ENCODE measurements at regions not wholly inside any gene's neighbourhood (a gene's known extent, or its start where the extent isn't known, plus 50 kb on each side); places are given as distances from the start of the nearest gene placed in this dataset.
"Not testable (repeated sequence)": the region's sequence is repeated elsewhere in the genome, so short reads cannot be mapped to it uniquely, and the experiment has no call there.

DNA sequence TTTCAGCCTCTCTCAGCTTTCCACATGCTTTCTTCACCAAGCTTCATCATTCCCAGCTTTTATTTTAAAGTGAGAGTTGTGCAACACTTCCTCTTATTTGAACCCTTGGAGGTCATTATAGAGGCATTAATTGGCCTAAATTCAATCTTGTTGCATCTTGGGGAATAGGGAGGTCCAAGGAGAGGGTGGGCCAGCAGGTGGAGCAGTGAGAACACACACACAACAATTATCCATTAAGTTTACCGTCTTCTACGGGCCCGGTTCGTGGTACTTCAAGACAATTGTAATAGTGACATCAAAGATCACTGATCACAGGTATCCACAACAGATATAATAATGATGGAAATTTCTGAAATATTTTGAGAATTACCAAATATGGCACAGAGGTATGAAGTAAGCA, 457.2 kb upstream of the SMIM21 start:
- no peak for DNase-seq

DNA sequence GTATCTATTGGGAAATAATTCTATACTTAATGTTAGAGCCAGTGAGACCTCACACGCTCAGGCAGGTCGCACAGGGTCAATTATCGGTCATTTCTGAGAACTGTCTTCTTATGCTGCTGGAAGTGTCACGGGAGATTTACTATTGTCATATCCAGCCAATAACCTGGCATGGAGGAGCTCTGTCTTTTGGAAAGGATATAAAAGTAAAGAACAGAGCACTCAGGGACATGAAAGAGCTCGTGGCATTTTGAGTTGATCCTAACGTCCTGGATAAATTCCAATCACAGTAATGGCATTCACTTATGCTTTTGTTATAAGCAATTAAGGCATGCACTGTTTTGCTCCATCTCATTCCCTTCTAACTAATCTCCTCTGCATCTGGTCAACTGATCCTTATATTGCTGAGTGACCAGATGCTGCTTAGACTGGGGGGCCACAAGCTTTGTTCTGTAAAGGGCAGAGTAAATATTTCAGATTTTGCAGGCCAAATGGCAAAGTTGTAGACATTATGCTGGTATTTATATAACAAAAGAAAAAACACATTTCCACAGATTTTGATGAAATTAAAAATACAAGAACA, 453.5 kb upstream of the SMIM21 start:
- DNase-seq: no peak

DNA sequence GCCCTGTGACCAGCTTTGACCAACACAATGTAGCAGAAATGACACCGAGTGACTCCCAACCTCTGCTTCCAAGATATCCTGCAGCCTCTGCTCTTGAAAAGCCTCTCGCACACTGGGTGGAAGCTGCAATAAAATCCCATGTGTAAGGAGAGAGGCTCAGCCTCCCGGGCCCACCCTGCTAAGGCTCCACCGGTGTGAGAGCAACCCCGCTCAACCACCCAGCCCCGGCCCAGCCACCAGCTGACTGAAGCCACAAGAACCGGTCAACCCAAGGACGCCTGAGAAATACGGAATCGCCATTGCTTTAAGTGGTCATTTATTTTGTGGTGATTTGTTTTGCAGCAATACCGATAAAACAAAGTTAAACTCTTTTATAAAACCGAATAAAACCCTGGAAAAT, 452.8 kb upstream of the SMIM21 start:
- DNase-seq: no peak

DNA sequence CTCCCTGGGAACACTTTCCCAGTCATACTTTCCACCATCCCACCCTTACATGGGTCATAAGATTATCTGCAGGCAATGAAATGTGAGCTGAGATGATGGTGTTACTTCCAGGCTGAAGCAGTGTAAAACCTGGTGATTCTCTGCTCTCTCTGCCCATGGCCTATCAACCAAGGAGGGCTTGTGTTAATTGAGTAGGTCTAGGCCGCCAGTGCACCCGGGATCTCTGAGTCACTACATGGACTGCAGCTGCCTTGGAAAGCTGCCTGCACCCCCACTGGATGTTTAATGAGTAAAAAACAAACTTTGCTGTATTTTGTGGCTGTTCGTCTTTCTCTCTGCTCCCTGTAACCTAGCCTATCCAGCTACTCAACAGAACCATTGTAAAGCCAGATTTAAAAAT, 451.7 kb upstream of the SMIM21 start:
- DNase-seq: no peak

DNA sequence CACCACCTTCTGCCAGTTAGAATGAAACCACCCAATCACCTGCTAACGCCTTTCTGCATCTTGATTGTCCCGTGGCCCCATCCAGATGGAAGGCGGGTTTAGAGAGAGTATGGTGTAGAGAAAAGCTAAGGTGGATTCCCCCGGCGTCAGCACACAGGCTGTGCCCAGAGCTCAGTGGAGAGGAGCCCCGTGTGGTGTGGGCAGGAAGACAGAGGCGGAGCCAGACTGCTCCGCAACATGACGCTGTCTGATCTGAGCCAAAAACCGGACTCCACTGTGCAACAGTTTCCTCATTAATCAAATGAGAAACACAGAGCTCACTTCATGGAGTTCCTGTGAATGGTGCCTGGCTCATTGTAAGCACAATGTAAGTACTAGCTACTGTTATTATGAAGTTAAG, 448.1 kb upstream of the SMIM21 start:
- no peak for DNase-seq

DNA sequence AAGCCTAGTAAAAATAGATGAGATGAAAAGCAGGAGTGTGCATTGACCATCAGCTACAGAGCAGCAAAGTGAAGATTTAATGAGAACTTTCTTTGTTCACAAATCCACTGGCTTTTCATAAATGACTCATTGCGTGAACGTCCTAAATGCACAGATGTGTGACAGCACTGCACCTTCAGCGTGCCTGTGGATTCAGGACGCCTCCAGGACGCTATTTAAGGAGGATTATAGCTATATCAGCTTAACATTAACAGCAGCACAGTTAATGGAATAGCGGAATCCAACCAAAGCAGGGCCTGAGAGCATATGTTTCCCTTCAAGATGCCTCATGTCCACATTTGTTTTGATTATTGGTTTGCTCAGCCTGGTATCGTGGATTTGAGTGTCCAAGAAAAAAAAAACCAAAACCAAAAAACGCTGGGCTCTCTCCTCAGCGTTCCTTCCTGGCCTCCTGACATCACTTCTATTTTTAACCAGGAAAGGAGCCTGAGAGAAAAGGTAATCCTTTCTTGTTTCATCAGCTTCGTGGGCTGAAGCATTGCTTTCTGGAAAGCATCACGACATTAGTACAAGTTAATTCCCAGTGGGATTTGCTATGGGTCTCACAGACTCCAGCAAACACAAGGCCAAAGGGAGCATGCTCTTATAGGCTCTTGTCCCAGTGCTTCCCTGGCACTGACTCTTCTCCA, 447.0 kb upstream of the SMIM21 start:
- no peak for DNase-seq

DNA sequence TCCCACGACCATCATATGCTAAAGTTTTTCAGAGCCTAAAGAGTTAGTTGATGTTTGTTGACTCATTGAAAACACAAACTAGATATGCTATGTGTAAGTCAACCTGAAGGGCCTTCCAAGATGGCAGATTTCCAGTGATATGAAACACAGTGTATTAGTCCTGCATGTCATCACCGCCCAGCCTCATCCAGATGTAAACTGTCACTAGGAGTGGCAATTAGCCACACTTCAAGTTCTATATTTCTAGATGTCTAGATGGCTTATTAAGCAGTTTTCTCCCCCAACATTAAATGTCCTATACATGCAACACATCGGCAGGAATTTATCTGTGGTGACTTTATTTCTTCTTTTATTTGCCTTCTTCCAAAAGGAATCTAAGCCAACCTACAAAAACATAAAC, 444.1 kb upstream of the SMIM21 start:
- no peak for DNase-seq

DNA sequence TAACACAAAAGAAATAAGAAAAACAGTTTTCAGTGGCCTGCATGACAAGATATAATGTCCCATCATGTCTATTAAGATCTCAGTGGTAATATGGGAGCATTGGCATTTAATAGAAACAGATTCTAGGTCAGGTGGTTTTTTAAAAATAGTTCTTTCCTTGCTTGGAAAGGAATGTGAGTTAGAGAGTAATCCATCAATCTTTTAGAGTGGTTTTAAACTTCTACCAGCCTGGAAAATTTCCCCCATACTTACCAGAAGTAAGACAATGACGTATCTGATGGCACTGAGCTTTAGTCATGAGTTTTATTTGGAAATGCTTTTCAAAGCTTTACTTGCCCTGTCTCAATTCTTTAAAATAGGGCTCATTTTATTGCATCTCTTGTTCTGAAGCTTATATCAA, 441.7 kb upstream of the SMIM21 start:
- no peak for DNase-seq

DNA sequence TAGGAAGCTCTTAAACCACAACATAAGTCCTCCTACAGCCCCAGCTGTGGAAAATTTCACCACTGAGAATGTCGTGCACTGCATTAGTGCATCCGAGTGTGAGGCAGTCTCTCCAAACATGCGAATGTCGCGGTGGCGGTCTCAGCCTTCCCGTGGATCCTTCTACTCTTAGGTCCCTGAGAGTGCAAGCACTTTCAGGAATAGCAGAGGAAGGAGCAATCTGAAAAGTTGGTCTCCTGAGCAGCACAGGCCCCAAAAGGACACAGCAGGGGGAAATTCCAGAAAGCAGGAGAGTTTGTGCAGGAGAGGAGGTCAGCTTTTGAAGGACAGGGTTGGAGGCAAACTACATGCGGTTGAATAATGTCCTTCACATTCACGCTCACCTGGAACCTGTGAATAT, 440.5 kb upstream of the SMIM21 start:
- DNase-seq: no peak

DNA sequence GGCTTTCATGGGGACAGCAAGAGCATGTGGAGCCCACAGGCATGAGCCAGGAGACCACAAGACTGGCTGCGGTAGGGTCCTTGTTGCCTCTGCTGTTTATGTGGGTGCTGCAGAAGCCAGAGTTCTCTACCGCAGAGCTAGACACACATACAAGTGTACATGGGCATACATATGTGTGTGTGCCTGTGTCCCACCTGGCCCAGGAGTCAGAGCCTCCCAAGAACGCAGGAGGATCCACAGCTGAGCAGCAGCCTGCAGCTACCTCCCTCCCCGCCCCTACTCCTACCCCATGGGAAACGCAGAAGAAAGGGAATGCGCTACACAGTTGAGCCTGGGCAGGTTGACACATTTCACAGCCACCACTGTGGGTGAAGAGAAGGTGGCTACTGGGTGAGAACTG, 438.1 kb upstream of the SMIM21 start:
- no peak for DNase-seq

DNA sequence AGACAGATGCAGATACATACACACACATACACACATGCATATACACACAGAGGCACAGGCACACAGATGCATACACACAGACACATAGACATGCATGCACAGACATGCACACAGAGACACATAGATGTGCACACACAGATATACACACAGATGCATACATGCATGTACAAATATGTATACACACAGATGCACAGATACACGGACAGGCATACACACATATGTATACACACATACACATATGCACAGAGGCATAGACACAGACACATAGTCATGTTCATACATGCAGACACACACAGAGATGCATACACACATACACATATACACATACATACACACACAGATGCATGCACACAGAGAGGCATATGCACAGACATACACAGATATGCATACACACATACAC, 437.3 kb upstream of the SMIM21 start:
- no peak for DNase-seq

DNA sequence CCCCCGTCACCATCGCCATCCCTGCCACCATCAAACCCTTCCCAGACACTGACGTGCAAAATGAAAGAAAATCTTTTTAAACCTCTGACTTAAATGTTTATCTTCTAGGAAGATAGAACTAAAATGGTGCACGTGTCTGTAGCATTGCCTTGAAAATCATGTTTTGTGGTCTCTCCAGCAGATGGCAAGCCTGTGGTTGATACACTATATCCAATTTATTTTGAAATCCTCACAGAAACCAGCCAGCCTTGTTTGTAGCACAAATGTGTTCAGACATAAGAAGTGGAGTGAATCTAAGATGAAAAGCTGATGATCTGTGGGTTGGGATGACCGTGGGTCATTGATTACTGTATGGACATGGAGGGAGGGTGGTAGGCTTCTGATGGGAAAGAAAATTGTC, 436.2 kb upstream of the SMIM21 start:
- DNase-seq: no peak

DNA sequence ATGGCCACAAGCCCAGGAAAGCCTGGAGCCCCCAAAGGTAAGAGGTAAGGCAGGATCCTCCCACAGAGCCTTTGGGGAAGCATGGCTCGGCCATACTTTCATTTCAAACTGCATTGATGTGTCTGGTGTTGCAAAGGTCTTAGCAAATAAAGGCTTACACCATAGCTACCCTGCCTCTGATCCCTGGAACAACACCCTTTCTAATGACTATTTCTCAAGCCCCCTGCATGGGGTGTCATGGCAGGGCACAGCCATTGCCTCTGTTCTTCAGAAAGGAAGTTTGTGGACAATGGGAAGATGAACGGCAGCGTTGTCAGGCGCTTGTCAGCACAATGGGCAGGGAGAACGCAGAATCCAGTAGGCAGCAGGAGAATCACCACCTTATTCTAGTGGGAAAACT, 435.0 kb upstream of the SMIM21 start:
- DNase-seq: no peak

DNA sequence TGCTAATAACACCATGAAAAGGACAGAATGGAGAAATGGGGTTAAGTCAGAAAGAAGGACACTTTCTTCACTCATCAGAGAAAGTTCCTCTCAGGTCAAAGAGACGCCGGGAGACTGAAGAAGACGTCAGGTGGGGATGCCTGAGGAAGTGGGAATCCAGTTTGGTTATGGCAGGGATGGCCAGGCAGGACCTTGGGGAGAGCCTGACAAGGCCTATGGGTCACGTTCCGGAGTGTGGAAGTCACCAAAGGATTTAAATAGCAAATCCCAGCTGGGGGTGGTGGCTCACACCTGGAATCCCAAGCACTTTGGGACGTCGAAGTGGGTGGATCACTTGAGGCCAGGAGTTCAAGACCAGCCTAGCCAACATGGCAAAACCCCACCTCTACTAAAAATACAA, 432.7 kb upstream of the SMIM21 start:
- no peak for DNase-seq

DNA sequence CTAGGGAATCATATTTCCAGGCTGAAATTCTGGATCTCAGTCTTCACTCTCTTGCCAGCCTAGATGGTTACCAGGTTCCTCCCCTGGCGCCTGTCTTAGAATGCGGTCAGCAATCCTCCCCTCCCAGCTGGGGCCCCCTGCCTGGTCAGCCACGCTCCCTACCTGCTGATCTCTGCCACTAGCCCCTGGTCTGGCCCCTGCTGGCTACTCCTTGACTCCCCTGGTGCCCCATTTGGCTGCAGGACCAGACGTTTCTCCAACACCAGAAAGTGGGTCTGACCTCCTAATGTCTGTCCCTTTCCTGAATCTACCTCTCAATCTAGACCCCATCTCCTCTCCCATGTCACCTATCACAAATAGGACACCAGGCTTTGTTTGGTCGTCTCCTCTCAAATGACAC, 432.0 kb upstream of the SMIM21 start:
- DNase-seq: no peak

DNA sequence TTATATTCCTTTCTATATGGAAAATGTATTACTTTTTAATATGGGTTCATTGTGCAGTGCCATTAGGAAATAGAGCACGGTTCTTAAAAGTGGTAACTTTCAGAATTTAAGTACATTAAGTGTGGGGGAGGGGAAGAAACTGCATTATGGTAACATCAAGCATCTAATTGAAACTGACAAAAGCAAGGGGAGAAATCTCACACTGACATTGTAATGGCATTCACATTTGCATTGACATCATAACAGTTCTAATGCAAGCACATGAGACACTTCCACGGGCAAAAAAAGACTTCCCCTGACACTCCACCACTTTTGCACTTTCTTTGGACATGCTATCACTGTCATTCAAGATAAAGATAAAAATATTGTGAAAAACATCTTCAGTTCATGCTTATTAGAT, 431.3 kb upstream of the SMIM21 start:
- no peak for DNase-seq

DNA sequence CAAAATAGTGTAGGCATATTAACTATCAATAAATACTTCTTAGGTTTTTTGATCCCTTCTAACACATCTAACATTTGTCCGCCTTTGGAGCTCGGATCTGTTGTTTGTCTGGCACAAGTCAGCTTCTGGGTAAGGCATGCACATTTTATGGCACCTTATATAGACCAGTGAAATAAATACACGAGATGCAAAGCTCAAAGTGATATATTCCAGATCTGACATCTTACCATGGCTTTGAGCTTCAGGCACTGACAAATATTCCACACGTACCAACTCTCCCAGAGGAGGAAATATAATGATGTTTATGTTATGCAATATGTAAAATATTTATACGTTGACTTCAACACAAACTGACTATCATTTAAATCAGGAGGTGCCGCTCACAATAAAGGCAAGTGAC, 430.1 kb upstream of the SMIM21 start:
- no peak for DNase-seq

DNA sequence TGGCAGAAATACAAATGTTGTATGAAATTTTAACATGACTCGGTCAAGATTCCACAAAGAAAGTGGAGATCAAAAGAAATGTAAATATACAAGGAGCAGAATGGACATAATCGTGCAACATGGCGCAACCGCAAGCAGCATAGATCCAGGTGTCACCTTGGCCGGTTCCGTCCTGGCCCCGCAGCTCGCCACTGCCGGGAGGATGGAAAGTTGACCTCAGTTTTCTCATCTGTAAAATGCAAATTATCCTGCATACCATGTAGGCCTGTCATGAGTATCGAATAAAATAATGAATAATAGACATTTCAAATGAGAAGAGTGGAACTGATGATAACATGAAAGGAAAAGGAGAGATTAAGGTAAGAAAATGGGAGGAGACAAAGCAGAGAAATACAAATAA, 427.3 kb upstream of the SMIM21 start:
- DNase-seq: no peak

DNA sequence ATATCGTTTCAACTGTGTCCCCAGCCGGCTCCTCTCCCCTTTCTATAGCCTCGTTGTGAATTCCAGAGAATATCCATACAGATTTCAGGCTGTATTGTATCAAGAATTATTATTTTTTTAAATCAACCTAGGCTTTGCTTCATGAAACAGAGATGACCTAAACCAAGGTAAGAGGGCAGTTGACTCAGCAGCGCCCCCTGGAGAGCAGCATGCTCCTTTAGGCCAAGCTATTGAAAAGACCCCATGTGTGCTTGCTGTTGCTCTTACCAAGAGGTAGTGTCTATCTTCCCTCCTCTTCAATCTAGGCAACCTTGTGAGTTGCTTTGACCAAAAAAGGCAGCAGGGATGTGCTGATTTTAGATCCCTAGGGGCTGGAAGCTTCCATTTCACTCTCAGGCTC, 426.7 kb upstream of the SMIM21 start:
- DNase-seq: no peak

DNA sequence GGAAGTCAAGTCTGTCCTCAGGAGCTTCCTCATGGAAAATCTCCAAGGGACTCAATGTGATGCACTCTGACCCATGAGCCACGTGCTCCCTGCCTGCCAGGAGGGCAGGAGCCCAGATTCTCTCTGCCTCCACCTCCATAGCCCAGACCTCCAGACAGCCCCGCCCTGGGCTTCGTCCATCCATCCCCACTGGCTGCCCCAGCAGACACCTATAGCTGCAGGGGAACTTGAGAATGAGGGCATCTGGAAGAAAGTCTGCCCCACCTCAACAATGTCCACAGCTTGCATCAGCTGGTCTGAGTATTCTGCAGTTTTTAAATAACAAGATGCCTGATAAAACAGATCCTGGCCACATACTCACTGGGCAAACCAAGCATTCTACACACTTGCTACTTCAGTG, 418.8 kb upstream of the SMIM21 start:
- DNase-seq: no peak

DNA sequence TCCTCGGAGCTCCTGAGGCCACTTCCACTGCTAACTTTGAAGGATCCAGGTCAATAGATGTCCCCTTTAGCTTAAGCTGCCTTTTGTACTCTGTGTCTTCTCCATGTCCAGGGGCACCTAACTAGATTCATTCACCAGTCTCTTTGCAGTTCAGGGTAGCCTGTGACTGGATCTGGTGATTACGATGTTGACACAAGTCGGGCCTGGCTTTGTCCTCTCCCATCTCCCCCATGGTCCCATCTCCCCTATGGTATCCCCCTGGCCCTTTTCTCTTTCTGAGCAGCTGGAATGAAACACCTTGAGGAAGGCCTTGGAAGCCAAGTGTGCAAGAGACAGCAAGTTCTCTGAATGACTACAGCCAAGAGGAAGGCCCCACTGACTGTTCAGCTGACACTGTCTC, 417.9 kb upstream of the SMIM21 start:
- DNase-seq: no peak

DNA sequence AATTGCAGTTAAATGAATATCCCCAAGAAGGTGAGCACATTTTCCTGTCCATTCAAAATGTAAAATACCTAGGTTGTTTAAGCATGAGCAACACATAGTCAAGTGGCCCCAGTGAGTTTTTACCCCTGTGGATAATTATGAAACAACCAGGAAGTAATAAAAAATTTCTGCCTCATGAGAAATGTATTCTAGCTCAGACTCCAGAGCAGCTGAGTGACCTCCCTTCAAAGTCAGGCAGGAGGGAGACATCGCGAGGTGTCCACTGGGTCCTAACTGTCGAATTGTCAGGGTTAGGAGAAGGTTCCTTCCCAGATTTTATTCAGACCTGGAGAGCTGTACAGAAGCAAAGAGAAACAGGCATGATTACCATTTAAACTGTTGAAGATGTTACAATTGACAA, 416.6 kb upstream of the SMIM21 start:
- DNase-seq: no peak

DNA sequence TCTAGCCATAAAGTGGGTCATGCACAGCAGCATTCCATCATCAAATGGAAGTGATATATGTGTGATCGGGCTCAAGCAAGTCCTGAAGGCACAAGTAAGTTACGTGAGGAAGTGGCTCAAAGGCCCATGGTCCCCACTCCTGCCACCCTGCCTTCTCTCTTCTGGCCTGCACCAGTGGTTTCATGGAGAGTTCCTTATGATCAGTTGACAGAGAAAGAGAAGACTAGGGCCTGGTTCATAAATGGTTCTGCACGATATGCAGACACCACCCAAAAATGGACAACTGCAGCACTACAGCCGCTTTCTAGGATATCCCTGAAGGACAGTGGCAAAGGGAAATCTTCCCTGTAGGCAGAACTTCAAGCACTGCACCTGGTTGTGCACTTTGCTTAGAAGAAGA, 412.6 kb upstream of the SMIM21 start:
- no peak for DNase-seq

DNA sequence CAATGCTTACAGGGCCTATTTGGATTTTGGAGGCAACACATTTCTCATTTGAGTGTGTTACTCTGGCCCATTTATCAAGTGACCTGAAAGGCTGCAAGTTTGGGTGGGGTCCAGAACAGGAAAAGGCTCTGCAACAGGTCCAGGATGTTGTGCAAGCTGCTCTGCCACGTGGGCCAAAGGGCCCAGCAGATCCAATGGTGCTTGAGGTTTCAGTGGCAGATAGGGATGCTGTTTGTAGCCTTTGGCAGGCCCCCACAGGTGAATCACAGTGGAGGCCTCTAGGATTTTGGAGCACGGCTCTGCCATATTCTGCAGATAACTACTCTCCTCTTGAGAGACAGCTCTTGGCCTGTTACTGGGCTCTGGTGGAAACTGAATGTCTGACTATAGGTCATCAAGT, 412.2 kb upstream of the SMIM21 start:
- DNase-seq: not testable (repeated sequence)

DNA sequence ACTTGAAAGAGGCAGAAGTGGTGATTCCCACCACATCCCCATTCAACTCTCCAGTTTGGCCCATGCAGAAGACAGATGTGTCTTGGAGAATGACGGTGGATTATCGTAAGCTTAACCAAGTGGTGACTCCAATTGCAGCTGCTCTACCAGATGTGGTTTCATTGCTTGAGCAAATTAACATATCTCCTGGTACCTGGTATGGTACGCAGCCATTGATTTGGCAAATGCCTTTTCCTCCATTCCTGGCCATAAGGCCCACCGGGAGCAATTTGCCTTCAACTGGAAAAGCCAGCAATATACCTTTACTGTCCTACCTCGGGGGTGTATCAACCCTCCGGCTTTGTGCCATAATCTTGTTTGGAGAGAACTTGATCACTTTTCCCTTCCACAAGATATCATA, 411.5 kb upstream of the SMIM21 start:
- no peak for DNase-seq

DNA sequence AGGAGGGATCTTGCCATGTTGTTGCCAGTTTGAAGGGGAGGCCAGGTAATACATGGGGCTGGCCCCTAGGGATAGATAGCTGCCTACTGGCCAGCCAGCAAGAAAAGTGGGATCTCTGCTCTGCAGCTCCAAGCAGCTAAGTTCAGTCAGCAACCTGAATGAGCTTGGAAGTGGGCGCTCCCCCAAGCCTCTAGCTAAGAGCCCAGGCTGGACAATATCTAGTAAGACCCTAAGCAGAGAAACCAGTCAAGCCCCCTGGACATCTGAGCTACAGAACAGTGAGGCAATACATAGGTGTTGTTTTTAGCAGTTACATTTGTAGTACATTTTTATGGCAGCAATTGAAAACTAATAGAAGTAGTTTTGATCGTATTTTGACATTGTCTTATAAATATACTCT, 409.8 kb upstream of the SMIM21 start:
- no peak for DNase-seq
